ENCODE measurements at regions not wholly inside any gene's neighbourhood (a gene's known extent, or its start where the extent isn't known, plus 50 kb on each side); places are given as distances from the start of the nearest gene placed in this dataset.

DNA sequence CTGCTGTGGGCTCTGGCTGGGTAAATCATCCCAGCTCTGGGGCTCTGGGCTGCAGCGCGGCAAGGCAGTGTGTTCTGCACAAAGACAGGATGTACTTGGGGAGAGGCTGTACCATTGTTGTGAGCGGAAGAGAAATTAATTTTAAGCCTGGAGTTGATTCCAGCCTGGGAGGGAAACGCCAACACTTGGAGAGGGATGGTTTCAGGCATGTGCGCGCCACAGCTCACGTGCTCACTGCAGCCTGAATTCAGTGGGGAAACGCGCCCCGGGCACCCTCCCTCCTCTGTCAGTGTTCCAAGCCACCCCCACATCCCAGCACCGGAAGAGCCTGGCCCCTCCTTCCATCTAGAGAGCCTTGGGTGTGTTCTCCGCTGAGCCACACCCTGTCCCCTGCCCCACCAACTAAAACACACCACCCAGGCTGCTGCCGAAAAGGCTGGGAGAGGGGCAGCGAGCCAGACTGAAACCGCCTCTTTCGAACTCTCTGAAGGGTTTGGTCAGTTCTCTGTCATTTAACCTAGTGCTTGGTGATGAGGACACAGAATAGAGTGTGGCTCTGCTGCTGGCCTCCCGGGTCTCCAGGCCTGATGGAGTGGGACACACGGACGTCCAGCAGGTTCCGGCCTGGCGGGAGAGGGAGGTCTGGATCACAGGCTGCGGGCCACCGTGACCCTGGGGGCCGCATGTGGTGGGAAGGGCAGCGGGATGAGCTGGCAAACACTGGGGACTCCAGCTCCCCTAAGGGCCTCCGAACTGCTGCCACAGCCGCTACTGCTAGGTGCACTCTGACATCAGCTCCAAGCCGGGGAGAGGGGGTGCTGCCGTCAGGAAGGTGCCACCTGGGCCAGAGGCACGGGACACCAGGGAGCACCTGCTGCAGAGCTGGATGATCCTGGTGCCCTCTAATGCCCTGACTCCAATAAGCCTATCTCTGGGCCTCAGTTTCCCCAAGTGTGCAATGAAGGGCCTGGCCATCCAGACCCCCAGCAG is 230.8 kb downstream of the CTTN start:
- no peak overlapping the region for H3K27ac Mint-ChIP-seq
- H3K4me3 Mint-ChIP-seq = no peak overlapping the region
- H3K36me3 Mint-ChIP-seq (ENCODE audit: low read depth) = no peaks in the 10 kb centered on the region
- H3K4me1 Mint-ChIP-seq (ENCODE audit: low read depth) = peaks cover 8% of the 10 kb centered on the region
- intact Hi-C loops (cut with micrococcal nuclease) = no loop called here
- no peaks in the 10 kb centered on the region for H3K9me3 Mint-ChIP-seq
- no peaks in the 10 kb centered on the region for H3K27me3 Mint-ChIP-seq

DNA sequence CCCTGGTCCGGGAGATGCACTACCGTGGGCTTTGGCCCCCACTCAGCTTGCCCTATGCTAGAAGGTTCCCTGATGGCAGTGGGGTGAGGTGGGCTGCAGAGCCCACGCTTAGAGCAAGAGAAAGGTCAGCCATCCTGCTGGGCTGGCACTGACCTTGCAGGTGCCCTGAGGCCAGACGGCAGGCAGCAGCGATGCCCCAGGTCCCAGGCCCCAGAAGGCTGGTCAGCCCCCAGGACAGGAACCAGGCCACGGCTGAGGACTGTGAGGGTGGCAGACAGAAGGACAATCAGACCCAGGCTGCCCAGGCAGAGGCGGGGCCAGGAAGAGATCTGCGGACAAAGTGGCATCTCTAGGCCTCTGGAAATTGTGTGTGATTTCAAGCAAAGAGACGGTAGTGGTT is 231.7 kb downstream of the CTTN start:
- intact Hi-C loops (cut with micrococcal nuclease) = no loop called here
- Mint-ChIP-seq H3K27me3 (no peaks in the 10 kb centered on the region), H3K27ac (no peak overlapping the region), H3K9me3 (no peaks in the 10 kb centered on the region), H3K36me3 (ENCODE audit: low read depth) (no peaks in the 10 kb centered on the region), H3K4me1 (ENCODE audit: low read depth) (peaks cover 8% of the 10 kb centered on the region), H3K4me3 (no peak overlapping the region)

DNA sequence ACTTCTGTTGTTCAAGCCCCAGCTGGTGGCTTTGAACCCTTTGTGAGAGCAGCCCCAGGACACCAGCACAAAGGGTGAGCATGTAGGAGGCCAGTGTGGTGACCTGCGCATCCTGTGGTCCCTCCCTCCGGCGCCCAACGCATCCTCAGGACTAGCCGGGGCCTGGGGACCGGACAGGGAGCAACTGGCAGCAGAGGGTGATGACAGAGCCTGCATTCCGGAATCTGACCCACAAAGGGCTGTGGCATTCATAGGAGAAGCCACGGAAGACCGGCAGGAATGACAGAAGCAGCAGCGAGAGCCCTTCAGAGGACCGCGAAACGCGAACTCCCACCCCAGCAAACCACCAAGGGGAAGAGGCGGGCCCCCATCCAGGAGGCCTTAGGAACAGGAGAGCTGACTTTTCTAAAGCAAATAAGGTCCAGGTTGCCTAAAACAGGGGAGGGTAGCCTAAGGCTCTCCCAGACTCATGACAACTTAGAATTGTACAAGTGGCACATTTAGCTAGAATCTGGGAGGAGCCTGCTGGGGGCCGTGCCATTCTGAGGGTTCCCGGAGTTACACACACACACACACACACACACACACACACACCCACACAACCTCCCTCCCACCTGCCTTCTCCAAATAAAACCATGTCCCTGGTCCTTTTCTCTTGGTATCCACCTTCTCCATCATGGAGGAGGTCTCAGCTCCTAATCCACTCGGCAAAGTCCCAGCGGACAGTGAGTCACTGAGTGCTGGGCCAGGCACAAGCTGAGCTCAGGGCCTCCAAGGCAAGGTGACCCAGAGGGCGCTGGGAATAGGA is 232.7 kb downstream of the CTTN start:
- H3K36me3 Mint-ChIP-seq (ENCODE audit: low read depth) = no peaks in the 10 kb centered on the region
- no peaks in the 10 kb centered on the region for H3K9me3 Mint-ChIP-seq
- intact Hi-C loops (cut with micrococcal nuclease) = no loop called here

DNA sequence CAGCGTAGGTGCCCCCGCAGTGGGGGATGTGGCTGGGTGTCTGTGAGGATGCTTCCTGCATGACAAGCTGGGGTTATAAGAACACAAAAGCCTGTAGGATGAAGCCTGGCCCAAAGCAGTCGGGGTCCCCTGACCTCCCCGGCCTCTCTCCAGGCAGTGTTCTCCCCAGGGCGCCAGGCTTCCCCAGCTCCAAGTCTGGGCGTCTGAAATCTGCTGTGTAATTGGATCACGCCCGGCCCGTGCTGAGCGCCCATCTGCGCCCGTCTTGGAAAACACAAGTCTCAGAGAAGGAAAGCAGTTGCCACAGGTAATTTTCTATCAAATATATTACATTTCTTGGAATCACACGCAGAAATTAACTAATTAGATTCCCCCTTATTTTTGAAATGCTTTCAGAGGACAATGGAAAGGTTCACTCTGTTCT is 233.3 kb downstream of the CTTN start:
- Mint-ChIP-seq H3K9me3 (no peaks in the 10 kb centered on the region), H3K4me3 (no peak overlapping the region), H3K27me3 (no peaks in the 10 kb centered on the region), H3K4me1 (ENCODE audit: low read depth) (peaks cover 8% of the 10 kb centered on the region), H3K36me3 (ENCODE audit: low read depth) (no peaks in the 10 kb centered on the region), H3K27ac (no peak overlapping the region)
- intact Hi-C loops (cut with micrococcal nuclease) = no loop called here

More for the DNA sequence above, 232.7 kb downstream of the CTTN start:
- Mint-ChIP-seq H3K27ac (no peak overlapping the region), H3K4me3 (no peak overlapping the region), H3K4me1 (ENCODE audit: low read depth) (peaks cover 8% of the 10 kb centered on the region), H3K27me3 (no peaks in the 10 kb centered on the region)

DNA sequence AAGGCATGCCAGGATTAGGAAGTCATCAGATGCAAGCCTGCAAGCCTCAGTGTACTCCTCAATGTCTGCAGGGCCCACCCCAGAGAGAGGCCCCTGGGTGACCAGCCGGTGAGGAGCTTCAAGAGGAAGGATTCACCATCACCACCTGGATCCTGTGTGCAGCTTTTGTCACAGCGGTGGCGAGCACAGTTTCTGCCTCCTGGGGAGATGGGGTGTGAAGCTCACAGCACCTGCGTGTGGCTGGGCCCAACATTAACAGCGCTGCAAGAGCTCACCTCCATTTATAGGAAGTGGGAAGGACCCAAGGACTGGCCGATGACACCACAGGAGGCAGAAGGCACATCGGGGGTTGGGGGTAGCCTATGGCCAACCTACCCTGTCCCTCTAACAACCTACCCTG is 235.3 kb downstream of the CTTN start:
- intact Hi-C loops (cut with micrococcal nuclease) = no loop called here
- Mint-ChIP-seq H3K4me1 (ENCODE audit: low read depth) (peaks cover 7% of the 10 kb centered on the region), H3K36me3 (ENCODE audit: low read depth) (no peaks in the 10 kb centered on the region), H3K9me3 (no peaks in the 10 kb centered on the region), H3K27ac (no peak overlapping the region), H3K4me3 (no peak overlapping the region), H3K27me3 (no peaks in the 10 kb centered on the region)

DNA sequence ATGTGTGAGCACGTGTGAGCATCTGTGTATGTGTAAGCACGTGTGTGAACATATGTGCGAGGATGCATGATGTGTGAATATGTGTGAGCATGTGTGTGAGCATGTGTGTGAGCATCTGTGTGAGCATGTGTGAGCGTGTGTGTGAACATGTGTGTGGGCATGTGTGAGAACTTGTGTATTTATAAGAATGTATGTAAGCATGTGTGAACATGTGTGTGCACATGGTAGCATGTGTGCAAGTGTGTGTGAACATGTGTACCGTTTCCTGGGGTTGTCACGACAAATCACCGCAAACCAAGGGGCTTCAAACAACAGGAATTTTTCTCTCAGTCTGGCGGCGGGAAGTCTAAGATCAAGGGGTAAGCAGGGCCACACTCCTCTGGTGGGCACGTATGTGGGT is 238.3 kb downstream of the CTTN start:
- H3K9me3 Mint-ChIP-seq = no peaks in the 10 kb centered on the region
- H3K27me3 Mint-ChIP-seq = no peaks in the 10 kb centered on the region
- intact Hi-C loops (cut with micrococcal nuclease) = no loop called here
- no peaks in the 10 kb centered on the region for H3K36me3 Mint-ChIP-seq (ENCODE audit: low read depth)
- H3K4me1 Mint-ChIP-seq (ENCODE audit: low read depth) = no peaks in the 10 kb centered on the region
- H3K4me3 Mint-ChIP-seq = no peak overlapping the region
- H3K27ac Mint-ChIP-seq = no peak overlapping the region

DNA sequence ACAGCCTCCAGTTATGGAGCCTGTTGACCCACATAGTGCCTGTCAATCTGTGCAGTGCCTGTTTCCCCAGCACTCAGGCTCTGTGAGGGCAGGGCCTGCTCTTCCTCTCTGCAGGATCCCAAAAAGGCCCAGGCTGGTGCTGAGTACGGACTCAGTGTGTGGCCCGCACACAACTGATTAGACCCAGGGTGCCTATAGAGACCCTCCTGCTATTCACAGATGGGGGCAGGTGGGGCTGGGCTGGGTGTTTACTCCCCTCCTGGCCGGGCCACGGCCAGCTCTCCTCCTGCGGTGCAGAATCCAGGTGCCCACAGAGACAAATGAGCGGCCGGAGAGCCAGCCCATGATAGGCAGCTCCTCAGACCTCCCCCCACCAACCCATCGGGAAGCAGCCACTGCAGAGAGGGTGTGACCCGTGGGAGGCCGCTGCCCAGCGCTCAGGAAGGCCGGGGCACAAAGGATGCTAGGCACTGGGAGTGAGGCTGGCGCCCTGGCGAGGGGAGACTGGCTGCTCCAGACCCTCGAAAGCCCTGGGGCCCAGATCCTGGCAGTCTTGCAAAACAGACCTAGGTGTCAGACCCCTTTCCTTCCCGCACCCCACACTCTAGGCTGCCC is 239.0 kb downstream of the CTTN start:
- Mint-ChIP-seq H3K36me3 (ENCODE audit: low read depth) (no peaks in the 10 kb centered on the region), H3K27ac (no peak overlapping the region), H3K27me3 (peaks cover 2% of the 10 kb centered on the region), H3K9me3 (no peaks in the 10 kb centered on the region), H3K4me3 (no peak overlapping the region), H3K4me1 (ENCODE audit: low read depth) (no peaks in the 10 kb centered on the region)
- intact Hi-C loops (cut with micrococcal nuclease) = no loop called here

DNA sequence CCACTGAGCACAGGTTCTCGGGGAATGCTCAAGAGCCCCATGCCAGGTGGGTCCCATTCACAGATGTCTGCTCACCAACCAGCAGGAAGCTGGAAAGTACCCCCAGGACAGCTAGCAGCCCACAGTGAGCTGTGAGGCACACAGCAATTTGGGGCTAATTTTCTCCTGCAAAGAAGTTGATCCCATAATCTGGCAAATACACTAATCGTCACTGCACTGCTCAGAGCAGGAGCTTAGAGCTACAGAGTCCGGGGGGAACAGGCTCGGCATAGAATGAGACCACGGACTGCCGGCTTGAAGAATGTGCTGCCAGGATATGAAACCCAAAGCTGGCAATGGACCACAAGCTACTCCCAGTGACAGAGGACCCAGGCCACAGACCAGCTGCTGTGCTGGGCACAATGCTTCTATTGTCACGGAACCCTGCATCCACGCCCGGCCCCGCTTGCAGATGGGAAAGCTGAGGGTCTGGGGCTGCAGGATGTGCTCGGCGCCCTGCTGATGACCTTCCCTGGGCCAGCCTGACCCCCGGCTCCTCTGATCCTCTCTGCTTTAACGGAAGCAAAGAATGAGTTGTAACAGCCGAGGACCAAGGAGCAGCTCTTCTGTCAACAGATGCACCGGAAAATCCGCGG is 239.7 kb downstream of the CTTN start:
- no peak overlapping the region for H3K4me3 Mint-ChIP-seq
- H3K27ac Mint-ChIP-seq = no peak overlapping the region
- intact Hi-C loops (cut with micrococcal nuclease) = no loop called here
- no peaks in the 10 kb centered on the region for H3K9me3 Mint-ChIP-seq
- H3K27me3 Mint-ChIP-seq = peaks cover 2% of the 10 kb centered on the region
- no peaks in the 10 kb centered on the region for H3K4me1 Mint-ChIP-seq (ENCODE audit: low read depth)
- no peaks in the 10 kb centered on the region for H3K36me3 Mint-ChIP-seq (ENCODE audit: low read depth)

DNA sequence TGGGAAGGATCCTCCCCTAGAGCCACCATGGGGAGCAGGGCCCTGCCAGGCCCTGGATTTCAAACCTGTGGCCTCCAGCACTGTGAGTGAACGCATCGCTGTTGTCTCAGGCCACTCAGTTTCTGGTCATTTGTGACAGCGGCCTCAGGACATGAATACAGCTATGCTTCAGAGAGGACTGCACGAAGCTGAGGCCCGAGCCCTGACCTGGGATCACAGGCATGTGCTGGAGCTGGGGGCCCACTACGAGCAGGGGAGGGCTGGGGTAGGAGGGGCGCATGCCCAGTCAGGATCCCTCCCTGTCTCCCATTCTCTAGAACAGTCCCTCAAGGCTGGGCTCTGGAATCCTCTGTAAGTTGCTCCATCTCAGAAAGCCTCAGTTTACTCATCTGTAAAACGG is 242.1 kb downstream of the CTTN start:
- Mint-ChIP-seq H3K27me3 (peaks cover 5% of the 10 kb centered on the region), H3K9me3 (no peaks in the 10 kb centered on the region), H3K4me3 (no peak overlapping the region), H3K4me1 (ENCODE audit: low read depth) (no peaks in the 10 kb centered on the region), H3K36me3 (ENCODE audit: low read depth) (no peaks in the 10 kb centered on the region), H3K27ac (no peak overlapping the region)
- intact Hi-C loops (cut with micrococcal nuclease) = no loop called here

DNA sequence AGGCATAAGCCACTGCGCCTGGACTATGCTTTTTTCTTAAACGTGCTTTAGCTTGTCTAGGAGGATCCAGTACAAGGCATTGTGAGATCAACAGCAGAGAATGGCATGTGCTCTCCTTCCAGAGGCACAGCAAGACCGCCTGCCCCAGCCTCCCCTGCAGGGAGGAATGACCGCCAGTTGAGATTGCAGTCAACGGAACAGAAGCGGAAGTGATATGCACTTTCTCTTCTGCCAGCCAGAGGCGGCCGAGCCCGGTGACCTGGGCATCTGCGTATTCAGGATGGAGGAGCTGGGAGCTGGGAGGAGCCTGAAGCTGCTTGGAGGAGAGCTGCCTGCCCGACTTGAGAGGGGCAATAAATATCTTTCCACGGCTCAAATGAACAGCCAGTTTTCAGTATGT is 243.0 kb downstream of the CTTN start:
- Mint-ChIP-seq H3K36me3 (ENCODE audit: low read depth) (no peaks in the 10 kb centered on the region), H3K27ac (no peak overlapping the region), H3K9me3 (no peaks in the 10 kb centered on the region), H3K27me3 (peaks cover 5% of the 10 kb centered on the region), H3K4me1 (ENCODE audit: low read depth) (no peaks in the 10 kb centered on the region), H3K4me3 (no peak overlapping the region)
- intact Hi-C loops (cut with micrococcal nuclease) = no loop called here

DNA sequence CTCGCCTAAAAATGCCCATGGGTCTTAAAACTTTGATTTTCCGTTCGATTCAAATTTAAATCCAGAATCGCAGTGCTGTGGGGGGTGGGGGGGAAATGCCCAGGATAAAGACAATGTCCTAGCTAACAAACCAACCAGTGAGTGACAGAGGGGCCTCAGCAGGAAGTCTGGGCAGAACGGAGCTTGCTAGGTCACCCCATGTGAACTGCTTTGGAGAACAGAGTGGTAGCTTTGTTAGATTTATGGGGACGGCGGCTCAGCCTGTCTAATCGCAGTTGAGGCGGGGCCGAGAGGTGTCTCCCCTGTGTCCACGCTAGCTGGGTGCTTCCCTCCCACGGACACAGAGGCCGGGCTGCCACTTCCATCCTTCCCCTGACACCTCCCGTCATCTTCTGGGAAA is 243.9 kb downstream of the CTTN start:
- no peaks in the 10 kb centered on the region for H3K4me1 Mint-ChIP-seq (ENCODE audit: low read depth)
- H3K36me3 Mint-ChIP-seq (ENCODE audit: low read depth) = no peaks in the 10 kb centered on the region
- peaks cover 7% of the 10 kb centered on the region for H3K27me3 Mint-ChIP-seq
- no peak overlapping the region for H3K27ac Mint-ChIP-seq
- H3K9me3 Mint-ChIP-seq = no peaks in the 10 kb centered on the region
- H3K4me3 Mint-ChIP-seq = no peak overlapping the region
- intact Hi-C loops (cut with micrococcal nuclease) = no loop called here

DNA sequence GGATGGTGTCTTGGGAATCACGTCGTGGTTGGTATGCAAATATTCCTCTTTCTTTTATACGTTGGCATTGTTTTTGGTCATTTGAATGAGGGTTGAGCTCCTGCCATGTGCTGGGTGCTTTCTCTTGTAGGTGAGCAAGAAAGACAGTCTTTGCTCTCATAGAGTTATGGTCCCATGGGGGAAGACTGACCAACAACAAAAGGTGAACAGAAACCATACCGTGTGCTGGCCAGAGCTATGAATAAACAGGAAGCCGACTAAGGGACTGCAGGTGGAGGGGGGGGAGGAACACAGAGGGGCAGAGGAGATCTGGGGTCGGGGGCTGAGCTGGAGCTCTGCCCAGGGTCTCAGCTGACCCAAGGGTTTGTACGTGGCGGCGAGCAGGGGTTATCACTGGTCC is 245.3 kb downstream of the CTTN start:
- Mint-ChIP-seq H3K4me3 (no peak overlapping the region), H3K27ac (no peak overlapping the region), H3K27me3 (peaks cover 7% of the 10 kb centered on the region), H3K9me3 (no peaks in the 10 kb centered on the region), H3K4me1 (ENCODE audit: low read depth) (no peaks in the 10 kb centered on the region), H3K36me3 (ENCODE audit: low read depth) (no peaks in the 10 kb centered on the region)
- intact Hi-C loops (cut with micrococcal nuclease) = no loop called here

DNA sequence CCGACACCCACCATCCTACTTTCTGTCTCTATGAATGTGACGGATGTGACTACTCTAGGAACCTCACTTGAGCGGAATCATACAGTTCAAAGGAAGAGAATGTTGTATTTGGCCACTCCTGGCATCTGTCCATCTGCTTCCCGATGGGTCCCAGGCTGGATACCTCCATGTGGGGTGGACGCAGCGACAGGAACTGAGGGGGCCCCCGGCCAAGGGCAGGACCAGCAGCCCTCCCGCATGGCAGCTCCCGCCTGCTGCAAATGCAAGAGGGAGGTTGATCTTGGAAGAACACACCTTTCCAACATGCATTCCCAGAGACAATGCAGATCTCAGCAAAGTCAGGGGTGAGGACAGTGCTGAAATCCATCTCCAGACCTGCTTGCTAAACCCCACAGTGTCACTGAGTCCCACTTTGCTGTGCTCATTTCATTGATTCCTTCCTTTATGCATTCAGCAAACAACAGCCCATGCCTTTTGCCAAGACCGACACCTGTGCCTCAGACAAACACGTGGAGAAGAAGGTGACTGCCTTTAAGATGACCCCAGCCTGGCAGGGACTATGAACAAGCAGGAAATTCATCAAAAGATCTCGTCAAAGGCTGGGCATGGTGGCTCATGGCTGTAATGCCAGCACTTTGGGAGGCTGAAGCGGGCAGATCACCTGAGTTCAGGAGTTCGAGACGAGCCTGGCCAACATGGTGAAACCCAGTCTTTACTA is 246.2 kb downstream of the CTTN start:
- H3K36me3 Mint-ChIP-seq (ENCODE audit: low read depth) = no peaks in the 10 kb centered on the region
- H3K4me3 Mint-ChIP-seq = no peak overlapping the region
- no peak overlapping the region for H3K27ac Mint-ChIP-seq
- intact Hi-C loops (cut with micrococcal nuclease) = no loop called here
- no peaks in the 10 kb centered on the region for H3K4me1 Mint-ChIP-seq (ENCODE audit: low read depth)
- H3K9me3 Mint-ChIP-seq = no peaks in the 10 kb centered on the region
- H3K27me3 Mint-ChIP-seq = peaks cover 7% of the 10 kb centered on the region
